Colonic mucosa (tissue), 4 donors: ENCODE measurements at regions not wholly inside any gene's neighbourhood (a gene's known extent, or its start where the extent isn't known, plus 50 kb on each side); places are given as distances from the start of the nearest gene placed in this dataset.

ENCODE experiments used
- DNase-seq: peaks from one replicate; pipeline ENCODE4 v3.0.0-alpha.2; 2020
- H3K27ac ChIP-seq: fragments of 200-600 bp; one replicate; pipeline ENCODE4 v1.8.0; 2021
- H3K27me3 ChIP-seq: fragments of 200-600 bp; one replicate; pipeline ENCODE4 v1.8.0; 2021
- H3K36me3 ChIP-seq: fragments of 200-600 bp; one replicate; pipeline ENCODE4 v1.8.0; 2021
- H3K4me1 ChIP-seq: fragments of 200-600 bp; one replicate; pipeline ENCODE4 v1.8.0; 2021; ENCODE audit warnings: mild to moderate bottlenecking
- H3K4me3 ChIP-seq: fragments of 200-600 bp; one replicate; pipeline ENCODE4 v1.8.0; 2021
- H3K9ac ChIP-seq, 2 donors: one replicate each; pipeline ENCODE4 v1.7.0; 2013; ENCODE audit warnings: control low read depth in 2 of 2, low read depth in 2 of 2, low read length in 2 of 2
- H3K9me3 ChIP-seq: fragments of 200-600 bp; one replicate; pipeline ENCODE4 v1.8.0; 2021
- CTCF ChIP-seq: fragments of 200-600 bp; IDR thresholded peaks from one replicate; pipeline ENCODE4 v1.8.0; 2022; ENCODE audit warnings: antibody characterized with exemption, mild to moderate bottlenecking
- intact Hi-C: fragments of 100-400 bp; cut with DNase I; formaldehyde crosslinking; loops from one replicate; pipeline ENCODE4 v1.14.1; 2022
- donor health status: healthy.
- donor health status: DM: no; HTN: no; CAD: no.
- donor health status: DM: no; HTN: no; CAD: no.

GRCh38 chr10:42950606-42951485, 126.0 kb upstream of the RET start:
- H3K9me3 ChIP-seq, result no peaks in the 10 kb centered on the region
- no peak overlapping the region for H3K9ac ChIP-seq
- H3K4me3 ChIP-seq, result no peak overlapping the region
- intact Hi-C loops, result no loop called here
- DNase-seq, result peak; percentile 10
- TF ChIP-seq CTCF, result no peak
- H3K36me3 ChIP-seq, result no peaks in the 10 kb centered on the region
- H3K27ac ChIP-seq, result no peak overlapping the region
- H3K4me1 ChIP-seq, result no peaks in the 10 kb centered on the region
- peaks cover 10% of the 10 kb centered on the region for H3K27me3 ChIP-seq

DNA sequence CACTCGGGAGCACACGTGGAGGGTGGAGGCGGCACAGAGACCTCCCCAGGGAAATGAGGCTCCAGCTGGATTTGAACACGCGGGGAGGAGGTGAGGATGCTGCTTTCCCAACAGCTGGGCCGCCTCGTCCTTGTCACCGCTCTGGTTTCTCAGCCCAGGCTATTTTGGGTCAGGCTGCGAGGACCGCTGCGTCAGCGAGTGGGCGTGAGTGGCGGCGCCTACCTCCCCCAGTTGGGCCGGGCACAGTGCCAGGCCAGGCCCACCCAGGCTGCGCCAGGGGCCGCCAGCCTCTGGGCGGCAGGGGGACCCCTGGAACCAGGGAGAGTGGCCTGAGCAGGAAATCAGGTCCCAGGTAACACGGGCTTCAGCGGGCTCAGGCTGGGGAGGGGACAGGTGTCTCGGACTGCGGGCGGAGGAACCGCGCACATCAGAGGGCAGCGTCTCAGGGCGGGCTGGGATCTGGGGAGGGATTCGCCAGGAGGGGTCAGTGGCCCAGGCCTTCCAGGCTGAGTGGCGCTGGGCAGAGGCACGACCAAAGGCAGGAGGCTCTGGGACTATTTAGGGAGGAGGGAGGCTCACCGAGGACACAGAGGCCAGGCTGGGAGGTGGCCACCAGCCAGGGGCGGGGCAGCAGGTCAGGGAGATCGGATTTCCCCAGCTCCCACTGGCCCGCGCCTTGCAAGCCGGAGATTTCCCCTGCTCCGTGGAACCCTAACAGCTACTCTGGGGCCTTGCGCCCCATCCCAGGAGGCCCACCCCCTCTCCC, 125.2 kb upstream of the RET start:
- Histone ChIP-seq H3K36me3 (no peaks in the 10 kb centered on the region), H3K27ac (no peak overlapping the region), H3K4me3 (no peak overlapping the region), H3K9ac (no peak overlapping the region), H3K4me1 (no peaks in the 10 kb centered on the region), H3K9me3 (no peaks in the 10 kb centered on the region), H3K27me3 (peaks cover 10% of the 10 kb centered on the region)
- peak; percentile 18 for DNase-seq
- no peak for TF ChIP-seq CTCF
- intact Hi-C loops, result no loop called here

DNA sequence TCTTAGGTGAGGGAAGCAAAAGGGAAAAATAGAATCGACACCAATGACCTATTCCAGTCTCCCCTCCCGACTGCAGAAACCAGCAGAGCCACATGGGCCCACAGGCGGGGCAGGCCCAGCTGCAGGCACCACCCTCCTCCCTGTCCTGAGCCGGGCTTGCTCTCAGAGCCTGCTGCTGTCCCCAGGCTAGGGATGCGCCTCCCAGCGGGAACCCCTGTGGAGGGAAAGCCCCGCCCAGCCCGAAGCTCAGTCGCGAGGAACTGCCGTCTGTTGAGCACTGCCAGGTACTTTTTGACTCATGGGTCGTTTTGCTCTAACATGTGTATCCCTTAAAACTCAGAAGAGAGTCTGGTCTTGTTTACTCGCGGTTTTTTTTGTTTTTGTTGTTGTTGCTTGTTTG, 124.5 kb upstream of the RET start:
- H3K4me3 ChIP-seq, result no peak overlapping the region
- no peaks in the 10 kb centered on the region for H3K9me3 ChIP-seq
- peak; percentile 40 for DNase-seq
- no peak for TF ChIP-seq CTCF
- no peaks in the 10 kb centered on the region for H3K36me3 ChIP-seq
- H3K27ac ChIP-seq, result no peak overlapping the region
- intact Hi-C loops, result no loop called here
- H3K4me1 ChIP-seq, result no peaks in the 10 kb centered on the region
- H3K9ac ChIP-seq, result no peak overlapping the region
- peaks cover 10% of the 10 kb centered on the region for H3K27me3 ChIP-seq

DNA sequence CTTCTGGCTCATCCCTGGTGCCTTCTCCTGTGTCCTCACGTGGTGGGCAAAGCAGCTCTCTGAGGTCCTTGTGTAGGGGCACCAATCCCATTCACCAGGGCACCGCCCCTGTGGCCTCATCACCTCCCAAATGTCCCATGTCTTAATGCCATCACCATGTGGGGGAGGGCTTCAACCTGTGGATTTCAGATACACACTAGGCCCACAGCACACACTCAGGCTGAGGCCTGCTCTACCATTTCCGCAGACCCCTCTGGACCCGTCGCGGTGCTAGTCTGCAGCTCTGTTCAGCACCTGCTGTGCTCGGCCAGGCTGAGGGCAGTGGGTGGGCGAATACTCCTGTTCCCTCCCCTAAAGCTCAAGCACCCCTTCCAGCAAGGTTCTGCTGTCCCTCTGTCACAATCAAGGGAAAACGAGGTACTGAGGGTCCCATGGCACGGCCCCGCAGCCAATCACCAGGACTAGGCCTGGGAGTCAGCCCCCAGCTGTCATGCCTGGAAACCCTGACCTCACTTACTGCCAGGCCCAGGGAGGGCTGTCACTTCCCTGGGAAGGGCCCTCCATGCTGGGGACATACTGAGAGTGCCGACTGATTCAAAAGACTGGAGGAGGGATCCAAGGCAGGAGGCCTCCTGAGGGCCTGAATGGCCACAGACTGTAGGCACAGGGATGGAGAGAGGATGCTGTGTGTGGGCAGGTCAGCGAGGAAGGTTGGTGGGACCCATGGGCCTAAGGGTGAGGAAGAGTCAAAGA, 123.8 kb upstream of the RET start:
- H3K9ac ChIP-seq, result no peak overlapping the region
- no peak overlapping the region for H3K27ac ChIP-seq
- peaks cover 10% of the 10 kb centered on the region for H3K27me3 ChIP-seq
- no peaks in the 10 kb centered on the region for H3K9me3 ChIP-seq
- intact Hi-C loops, result no loop called here
- no peaks in the 10 kb centered on the region for H3K36me3 ChIP-seq
- no peak overlapping the region for H3K4me3 ChIP-seq
- peak; percentile 8 for DNase-seq
- no peaks in the 10 kb centered on the region for H3K4me1 ChIP-seq
- no peak for TF ChIP-seq CTCF
